DMS 273 (cell line): ENCODE measurements at regions not wholly inside any gene's neighbourhood (a gene's known extent, or its start where the extent isn't known, plus 50 kb on each side); places are given as distances from the start of the nearest gene placed in this dataset.
A peak's percentile ranks its signal among the peaks of the same experiment; 100 is the strongest.
"Not testable (repeated sequence)": the region's sequence is repeated elsewhere in the genome, so short reads cannot be mapped to it uniquely, and the experiment has no call there.

Experiments used
- DNase-seq: peaks from one replicate; lab custom pipeline; 2025; ENCODE audit not compliant: unreplicated experiment; lab: John Stamatoyannopoulos, UW

- peak; percentile 9 for DNase-seq
These were observed 194.3 kb downstream of the PALM2AKAP2 start for GRCh38 chr9:109974143-109974917.

GRCh38 chr9:109974918-109975276 lies 194.9 kb downstream of the PALM2AKAP2 start:
- no peak for DNase-seq

GRCh38 chr9:109975574-109976295 lies 195.7 kb downstream of the PALM2AKAP2 start:
- DNase-seq: no peak

- no peak for DNase-seq
These were observed 196.3 kb downstream of the PALM2AKAP2 start for GRCh38 chr9:109976303-109976702.

- DNase-seq: no peak
These were observed 197.5 kb downstream of the PALM2AKAP2 start for GRCh38 chr9:109977521-109977920.

GRCh38 chr9:109981091-109981490 lies 201.1 kb downstream of the PALM2AKAP2 start:
- no peak for DNase-seq

GRCh38 chr9:109986521-109986991 lies 206.6 kb downstream of the PALM2AKAP2 start:
- no peak for DNase-seq

- DNase-seq: no peak
These were observed 209.3 kb downstream of the PALM2AKAP2 start for GRCh38 chr9:109989296-109989695.

GRCh38 chr9:109990541-109990940 lies 210.5 kb downstream of the PALM2AKAP2 start:
- no peak for DNase-seq

GRCh38 chr9:109992293-109992692 lies 212.3 kb downstream of the PALM2AKAP2 start:
- DNase-seq: no peak

- no peak for DNase-seq
These were observed 213.4 kb downstream of the PALM2AKAP2 start for GRCh38 chr9:109993250-109993978.

GRCh38 chr9:109994141-109994540 lies 213.8 kb downstream of the C9orf152 start:
- DNase-seq: no peak

GRCh38 chr9:109996936-109997580 lies 210.9 kb downstream of the C9orf152 start:
- DNase-seq: no peak

- no peak for DNase-seq
These were observed 210.3 kb downstream of the C9orf152 start for GRCh38 chr9:109997682-109998081.

- DNase-seq: not testable (repeated sequence)
These were observed 202.4 kb downstream of the C9orf152 start for GRCh38 chr9:110005521-110005920.

- DNase-seq: peak; percentile 9
These were observed 201.3 kb downstream of the C9orf152 start for GRCh38 chr9:110006657-110007056.

- DNase-seq: no peak
These were observed 200.3 kb downstream of the C9orf152 start for GRCh38 chr9:110007477-110008270.

- no peak for DNase-seq
These were observed 199.3 kb downstream of the C9orf152 start for GRCh38 chr9:110008663-110009062.

- no peak for DNase-seq
These were observed 196.2 kb downstream of the C9orf152 start for GRCh38 chr9:110011628-110012320.

- no peak for DNase-seq
These were observed 194.9 kb downstream of the C9orf152 start for GRCh38 chr9:110013064-110013463.
